ENCODE measurements at regions not wholly inside any gene's neighbourhood (a gene's known extent, or its start where the extent isn't known, plus 50 kb on each side); places are given as distances from the start of the nearest gene placed in this dataset.

- H3K27ac ChIP-seq, result no peak overlapping the region
- TF ChIP-seq CTCF (conservative IDR thresholded peaks at IDR 0.05), result no peak
Observed at GRCh38 chr16:54548281-54548680, 261.7 kb upstream of the IRX3 start.

- H3K27ac ChIP-seq, result no peak overlapping the region
- TF ChIP-seq CTCF (conservative IDR thresholded peaks at IDR 0.05), result no peak
Observed at GRCh38 chr16:54547052-54547451, 260.5 kb upstream of the IRX3 start.

GRCh38 chr16:54546521-54546920 is 259.9 kb upstream of the IRX3 start:
- TF ChIP-seq CTCF (conservative IDR thresholded peaks at IDR 0.05), result no peak

GRCh38 chr16:54545854-54546511 is 259.4 kb upstream of the IRX3 start:
- H3K27ac ChIP-seq, result no peak overlapping the region
- TF ChIP-seq CTCF (conservative IDR thresholded peaks at IDR 0.05), result no peak

More at GRCh38 chr16:54546521-54546920, 259.9 kb upstream of the IRX3 start:
- H3K27ac ChIP-seq, result no peak overlapping the region

GRCh38 chr16:54544553-54545180 is 258.1 kb upstream of the IRX3 start:
- TF ChIP-seq CTCF (conservative IDR thresholded peaks at IDR 0.05), result no peak

GRCh38 chr16:54542805-54543505 is 256.4 kb upstream of the IRX3 start:
- H3K27ac ChIP-seq, result no peak overlapping the region
- TF ChIP-seq CTCF (conservative IDR thresholded peaks at IDR 0.05), result no peak

More at GRCh38 chr16:54544553-54545180, 258.1 kb upstream of the IRX3 start:
- peak overlapping the region; percentile 25; the same call in 1 of the 2 replicates for H3K27ac ChIP-seq

GRCh38 chr16:54540525-54541180 is 254.1 kb upstream of the IRX3 start:
- no peak for TF ChIP-seq CTCF (conservative IDR thresholded peaks at IDR 0.05)
- H3K27ac ChIP-seq, result peak overlapping the region; percentile 93

All from VCaP (cell line).